Hepatocyte (in vitro differentiated cells): ENCODE measurements at regions not wholly inside any gene's neighbourhood (a gene's known extent, or its start where the extent isn't known, plus 50 kb on each side); places are given as distances from the start of the nearest gene placed in this dataset.

Source experiments
- DNase-seq: peaks from one replicate; pipeline ENCODE4 v3.0.0-alpha.2; 2016; ENCODE audit warnings: low spot score
- H2AFZ ChIP-seq: fragments of 200-600 bp; sonication (generic); 2 replicates; pipeline ENCODE4 v1.6.0; 2016; ENCODE audit warnings: antibody characterized with exemption, mild to moderate bottlenecking
- H3K27ac ChIP-seq: fragments of 200-600 bp; sonication (generic); 2 replicates; pipeline ENCODE4 v1.5.1; 2016; ENCODE audit warnings: mild to moderate bottlenecking
- H3K27me3 ChIP-seq: fragments of 200-600 bp; sonication (generic); 2 replicates; pipeline ENCODE4 v1.6.1; 2016
- H3K36me3 ChIP-seq: fragments of 200-600 bp; sonication (generic); replicated peaks from 2 replicates; pipeline ENCODE4 v1.5.1; 2016; ENCODE audit warnings: low read depth; ENCODE audit not compliant: insufficient read depth
- H3K4me1 ChIP-seq: fragments of 200-600 bp; sonication (generic); 2 replicates; pipeline ENCODE4 v1.5.1; 2016; ENCODE audit warnings: mild to moderate bottlenecking, moderate library complexity; ENCODE audit not compliant: insufficient read depth
- H3K4me2 ChIP-seq: fragments of 200-600 bp; sonication (generic); 2 replicates; pipeline ENCODE4 v1.6.0; 2016
- H3K4me3 ChIP-seq: fragments of 200-600 bp; sonication (generic); 2 replicates; pipeline ENCODE4 v1.5.1; 2016; ENCODE audit warnings: mild to moderate bottlenecking
- H3K79me2 ChIP-seq: fragments of 200-600 bp; sonication (generic); 2 replicates; pipeline ENCODE4 v1.6.0; 2017; ENCODE audit warnings: mild to moderate bottlenecking
- H3K9me2 ChIP-seq: fragments of 200-600 bp; sonication (generic); replicated peaks from 2 replicates; pipeline ENCODE4 v1.6.0; 2017; ENCODE audit warnings: mild to moderate bottlenecking; ENCODE audit not compliant: insufficient read depth
- H3K9me3 ChIP-seq: fragments of 200-600 bp; sonication (generic); 2 replicates; pipeline ENCODE4 v1.5.1; 2016; ENCODE audit warnings: low read depth, mild to moderate bottlenecking
- H4K20me1 ChIP-seq: fragments of 200-600 bp; sonication (generic); 2 replicates; pipeline ENCODE4 v1.6.0; 2016; ENCODE audit warnings: mild to moderate bottlenecking; ENCODE audit not compliant: insufficient read depth, poor library complexity, severe bottlenecking
- CTCF ChIP-seq: fragments of 200-600 bp; sonication (generic); IDR thresholded peaks from 2 replicates; pipeline ENCODE4 v1.5.1; 2016; ENCODE audit warnings: antibody characterized with exemption, mild to moderate bottlenecking; ENCODE audit not compliant: poor library complexity
- EZH2 ChIP-seq: fragments of 200-600 bp; sonication (generic); IDR thresholded peaks from 2 replicates; pipeline ENCODE4 v1.6.1; 2016; ENCODE audit warnings: antibody characterized with exemption, mild to moderate bottlenecking, borderline replicate concordance
- EZH2phosphoT487 ChIP-seq: fragments of 200-600 bp; sonication (generic); IDR thresholded peaks from one replicate; pipeline ENCODE4 v1.6.1; 2018; ENCODE audit warnings: antibody characterized with exemption, mild to moderate bottlenecking, low read depth, moderate library complexity; ENCODE audit not compliant: unreplicated experiment, severe bottlenecking
- WGBS: methylation state at CpG from one replicate; pipeline ENCODE4 v1.1.6; 2016; ENCODE audit warnings: low lambda C conversion rate; ENCODE audit errors: missing lambda C conversion rate; 5-methylcytosine and 5-hydroxymethylcytosine counted together

GRCh38 chr1:115185336-115185735 lies 96.0 kb upstream of the TSPAN2 start:
- Histone ChIP-seq H3K27me3 (no peaks in the 10 kb centered on the region), H3K79me2 (no peaks in the 10 kb centered on the region), H3K9me3 (no peaks in the 10 kb centered on the region), H3K27ac (no peak overlapping the region), H3K4me1 (peaks cover 30% of the 10 kb centered on the region), H3K4me2 (no peak overlapping the region), H3K4me3 (no peak overlapping the region), H4K20me1 (no peaks in the 10 kb centered on the region), H3K36me3 (no peaks in the 10 kb centered on the region), H3K9me2 (no peaks in the 10 kb centered on the region), H2AFZ (no peak overlapping the region)
- DNase-seq: no peak
- 82% methylated on average over 4 of the region's 4 CpGs for WGBS
- TF ChIP-seq EZH2phosphoT487 (no peak), CTCF (no peak), EZH2 (no peak)

- 92% methylated on average over 5 of the region's 5 CpGs for WGBS
- no peaks in the 10 kb centered on the region for H3K9me2 ChIP-seq
- TF ChIP-seq CTCF: no peak
- TF ChIP-seq EZH2: no peak
- TF ChIP-seq EZH2phosphoT487: no peak
- H3K4me1 ChIP-seq: peaks cover 28% of the 10 kb centered on the region
- no peaks in the 10 kb centered on the region for H4K20me1 ChIP-seq
- no peak for DNase-seq
- H3K27me3 ChIP-seq: no peaks in the 10 kb centered on the region
- no peak overlapping the region for H3K4me3 ChIP-seq
- H3K36me3 ChIP-seq: no peaks in the 10 kb centered on the region
- no peak overlapping the region for H3K4me2 ChIP-seq
- no peaks in the 10 kb centered on the region for H3K79me2 ChIP-seq
- no peaks in the 10 kb centered on the region for H3K9me3 ChIP-seq
- H2AFZ ChIP-seq: no peak overlapping the region
- no peak overlapping the region for H3K27ac ChIP-seq
Measured at GRCh38 chr1:115184951-115185331, 95.6 kb upstream of the TSPAN2 start.

DNA sequence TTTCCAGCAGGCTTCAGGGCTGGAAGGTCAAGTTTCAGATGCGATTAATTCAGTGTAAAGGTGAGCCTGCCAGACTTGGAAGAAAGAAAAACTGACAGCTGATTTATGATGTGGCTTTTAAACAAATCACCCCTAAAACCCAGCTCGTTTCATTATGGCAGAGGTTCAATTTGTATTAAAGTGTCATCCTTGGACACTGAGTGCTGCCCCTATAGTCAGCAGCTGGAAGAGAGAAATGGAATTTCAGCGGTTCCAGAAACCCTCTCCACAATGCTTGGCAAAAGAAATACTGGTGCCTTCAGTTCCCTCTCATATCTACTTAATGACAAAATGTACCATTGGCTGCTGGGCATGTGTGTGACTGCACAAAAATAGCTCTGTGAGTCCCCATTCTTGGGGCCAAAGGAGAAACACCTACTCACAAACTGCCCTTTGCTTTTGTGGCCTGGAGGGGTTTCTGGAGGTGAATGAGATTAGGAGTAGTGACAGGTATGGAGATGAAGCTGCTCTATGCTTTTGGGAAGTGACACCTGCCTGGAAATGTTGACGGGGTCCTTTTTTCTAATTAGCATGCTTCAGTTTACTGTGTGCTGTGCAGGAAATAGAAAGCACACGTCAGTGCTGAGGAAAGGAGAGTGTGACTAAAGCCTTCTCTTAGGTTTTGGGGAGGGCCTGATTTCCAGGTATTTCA lies 95.1 kb upstream of the TSPAN2 start:
- Histone ChIP-seq H3K4me3 (no peak overlapping the region), H3K36me3 (no peaks in the 10 kb centered on the region), H2AFZ (no peak overlapping the region), H4K20me1 (no peaks in the 10 kb centered on the region), H3K4me2 (no peak overlapping the region), H3K9me3 (no peaks in the 10 kb centered on the region), H3K27me3 (no peaks in the 10 kb centered on the region), H3K9me2 (no peaks in the 10 kb centered on the region), H3K79me2 (no peaks in the 10 kb centered on the region), H3K4me1 (peaks cover 23% of the 10 kb centered on the region), H3K27ac (no peak overlapping the region)
- DNase-seq: no peak
- TF ChIP-seq EZH2phosphoT487 (no peak), EZH2 (no peak), CTCF (no peak)
- WGBS: 68% methylated on average over 5 of the region's 5 CpGs
